ENCODE measurements at regions not wholly inside any gene's neighbourhood (a gene's known extent, or its start where the extent isn't known, plus 50 kb on each side); places are given as distances from the start of the nearest gene placed in this dataset.

DNA sequence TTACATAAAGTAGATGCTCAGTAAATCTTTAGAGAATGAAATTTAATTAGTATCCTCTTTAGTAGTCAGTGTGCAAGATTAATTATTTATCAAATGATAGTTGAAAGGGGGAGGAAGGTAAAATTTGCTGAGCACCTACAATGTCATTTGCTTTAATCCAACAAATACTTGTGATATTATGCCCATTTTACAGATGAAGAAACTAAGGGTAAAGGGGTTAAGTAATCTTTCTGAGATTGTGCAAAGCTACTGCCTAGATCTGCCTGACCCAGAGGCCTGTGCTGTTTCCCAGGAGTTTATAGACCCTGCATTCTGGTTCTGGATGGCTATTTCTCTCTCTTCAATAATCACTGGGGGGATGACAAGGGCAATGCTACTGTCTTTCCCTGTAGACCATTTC, 58.3 kb upstream of the BACH2 start:
- TF ChIP-seq, protein P1, sequence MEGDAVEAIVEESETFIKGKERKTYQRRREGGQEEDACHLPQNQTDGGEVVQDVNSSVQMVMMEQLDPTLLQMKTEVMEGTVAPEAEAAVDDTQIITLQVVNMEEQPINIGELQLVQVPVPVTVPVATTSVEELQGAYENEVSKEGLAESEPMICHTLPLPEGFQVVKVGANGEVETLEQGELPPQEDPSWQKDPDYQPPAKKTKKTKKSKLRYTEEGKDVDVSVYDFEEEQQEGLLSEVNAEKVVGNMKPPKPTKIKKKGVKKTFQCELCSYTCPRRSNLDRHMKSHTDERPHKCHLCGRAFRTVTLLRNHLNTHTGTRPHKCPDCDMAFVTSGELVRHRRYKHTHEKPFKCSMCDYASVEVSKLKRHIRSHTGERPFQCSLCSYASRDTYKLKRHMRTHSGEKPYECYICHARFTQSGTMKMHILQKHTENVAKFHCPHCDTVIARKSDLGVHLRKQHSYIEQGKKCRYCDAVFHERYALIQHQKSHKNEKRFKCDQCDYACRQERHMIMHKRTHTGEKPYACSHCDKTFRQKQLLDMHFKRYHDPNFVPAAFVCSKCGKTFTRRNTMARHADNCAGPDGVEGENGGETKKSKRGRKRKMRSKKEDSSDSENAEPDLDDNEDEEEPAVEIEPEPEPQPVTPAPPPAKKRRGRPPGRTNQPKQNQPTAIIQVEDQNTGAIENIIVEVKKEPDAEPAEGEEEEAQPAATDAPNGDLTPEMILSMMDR (IDR thresholded peaks at IDR 0.05; ENCODE audit: low read length) = no peak
- no peak for TF ChIP-seq EZH2 (IDR thresholded peaks at IDR 0.05; ENCODE audit: borderline replicate concordance, low read length)
- no peaks in the 10 kb centered on the region for H4K20me1 ChIP-seq (ENCODE audit: insufficient read depth, low read length)
- H3K9me2 ChIP-seq (ENCODE audit: low read depth, low read length) = no peaks in the 10 kb centered on the region
- no peak overlapping the region for H3K9ac ChIP-seq (ENCODE audit: low read length)
- no peak overlapping the region for H3K4me2 ChIP-seq (ENCODE audit: low read length)
- H3K4me1 ChIP-seq (ENCODE audit: insufficient read depth, low read length, severe bottlenecking) = peaks cover 34% of the 10 kb centered on the region
- H3K4me3 ChIP-seq (ENCODE audit: low read depth, low read length, poor library complexity, severe bottlenecking) = no peak overlapping the region
- no peaks in the 10 kb centered on the region for H3K36me3 ChIP-seq (ENCODE audit: insufficient read depth, low read length)
- no peaks in the 10 kb centered on the region for H3K9me3 ChIP-seq (ENCODE audit: low read length)
- no peak overlapping the region for H3K27ac ChIP-seq (ENCODE audit: low read depth, low read length, poor library complexity, severe bottlenecking)
- H2AFZ ChIP-seq (ENCODE audit: low read length) = no peak overlapping the region
- no peaks in the 10 kb centered on the region for H3F3A ChIP-seq (ENCODE audit: insufficient read depth, low read length)
- no peaks in the 10 kb centered on the region for H3K79me2 ChIP-seq (ENCODE audit: insufficient read depth, low read length)
- no peaks in the 10 kb centered on the region for H3K27me3 ChIP-seq (ENCODE audit: insufficient read depth, low read length)

DNA sequence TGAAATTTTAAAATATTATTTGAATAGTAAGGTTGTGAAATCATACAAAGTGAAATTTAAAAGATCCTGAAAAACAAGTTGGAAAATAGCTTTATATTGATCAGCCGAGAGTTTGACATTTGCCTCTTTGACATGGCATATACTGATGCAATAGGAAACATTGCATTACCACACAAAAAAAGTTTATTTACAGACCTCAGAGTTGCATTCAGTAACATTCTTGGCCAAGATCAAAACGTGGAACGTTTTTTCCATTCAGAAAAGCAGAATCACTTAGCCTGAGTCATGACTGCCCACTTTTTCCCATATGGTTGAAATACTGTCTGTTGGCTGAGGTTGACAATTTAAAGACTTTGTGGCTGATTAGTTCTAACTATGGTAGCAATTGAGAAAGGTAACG, 55.1 kb upstream of the BACH2 start:
- peak overlapping the region; percentile 88 for H3K27ac ChIP-seq (ENCODE audit: low read depth, low read length, poor library complexity, severe bottlenecking)
- TF ChIP-seq, protein P1 (IDR thresholded peaks at IDR 0.05; ENCODE audit: low read length) = no peak
- no peak for TF ChIP-seq EZH2 (IDR thresholded peaks at IDR 0.05; ENCODE audit: borderline replicate concordance, low read length)
- no peaks in the 10 kb centered on the region for H3K9me3 ChIP-seq (ENCODE audit: low read length)
- H4K20me1 ChIP-seq (ENCODE audit: insufficient read depth, low read length) = no peaks in the 10 kb centered on the region
- H3K4me2 ChIP-seq (ENCODE audit: low read length) = peak overlapping the region; percentile 66
- no peaks in the 10 kb centered on the region for H3F3A ChIP-seq (ENCODE audit: insufficient read depth, low read length)
- H2AFZ ChIP-seq (ENCODE audit: low read length) = 0 out of 2 replicates have a peak overlapping the region, but pooled peaks have one; percentile 12
- no peaks in the 10 kb centered on the region for H3K79me2 ChIP-seq (ENCODE audit: insufficient read depth, low read length)
- peaks cover 35% of the 10 kb centered on the region for H3K4me1 ChIP-seq (ENCODE audit: insufficient read depth, low read length, severe bottlenecking)
- H3K36me3 ChIP-seq (ENCODE audit: insufficient read depth, low read length) = no peaks in the 10 kb centered on the region
- H3K9me2 ChIP-seq (ENCODE audit: low read depth, low read length) = no peaks in the 10 kb centered on the region
- no peaks in the 10 kb centered on the region for H3K27me3 ChIP-seq (ENCODE audit: insufficient read depth, low read length)
- peak overlapping the region; percentile 36 for H3K4me3 ChIP-seq (ENCODE audit: low read depth, low read length, poor library complexity, severe bottlenecking)
- H3K9ac ChIP-seq (ENCODE audit: low read length) = peak overlapping the region; percentile 63

DNA sequence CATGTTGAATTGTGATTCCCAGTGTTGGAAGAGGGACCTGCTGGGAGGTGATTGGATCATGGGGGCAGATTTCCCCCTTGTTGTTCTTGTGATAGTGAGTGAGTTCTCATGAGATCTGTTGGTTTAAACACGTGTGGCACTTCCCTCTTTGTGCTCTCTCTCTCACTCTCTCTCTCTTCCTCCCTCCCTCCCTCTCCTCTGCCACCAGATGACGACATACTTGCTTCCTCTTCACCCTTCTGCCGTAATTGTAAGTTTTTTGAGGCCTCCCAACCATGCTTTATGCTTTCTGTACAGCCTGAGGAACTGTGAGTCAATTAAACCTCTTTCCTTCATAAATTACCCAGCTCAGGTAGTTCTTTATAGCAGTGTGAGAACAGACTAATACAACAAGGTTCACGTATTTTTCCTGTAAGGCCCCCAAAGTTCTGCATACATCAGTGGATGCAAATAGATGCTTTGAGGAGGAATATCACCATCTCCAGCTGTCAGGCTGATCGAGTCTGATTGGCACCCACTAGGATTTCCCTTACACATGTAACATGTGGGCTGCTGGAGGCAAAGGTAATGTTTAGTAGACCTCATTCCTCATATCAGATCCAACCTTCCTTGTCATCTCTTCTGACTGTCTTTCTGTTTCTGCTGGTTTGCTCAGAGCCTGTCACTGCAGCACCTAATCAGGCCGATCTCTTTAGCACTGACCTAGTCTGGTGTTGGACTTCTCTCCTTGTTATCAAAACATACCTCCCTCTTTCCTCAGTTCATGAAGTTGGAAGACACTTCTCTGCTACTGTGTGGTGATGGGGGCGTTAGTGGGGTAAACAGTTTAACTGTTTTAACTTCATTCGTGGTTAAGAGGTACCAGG, 54.3 kb upstream of the BACH2 start:
- H3K4me1 ChIP-seq (ENCODE audit: insufficient read depth, low read length, severe bottlenecking) = peaks cover 35% of the 10 kb centered on the region
- no peaks in the 10 kb centered on the region for H3K36me3 ChIP-seq (ENCODE audit: insufficient read depth, low read length)
- no peak for TF ChIP-seq EZH2 (IDR thresholded peaks at IDR 0.05; ENCODE audit: borderline replicate concordance, low read length)
- TF ChIP-seq, protein P1 (IDR thresholded peaks at IDR 0.05; ENCODE audit: low read length) = no peak
- no peaks in the 10 kb centered on the region for H4K20me1 ChIP-seq (ENCODE audit: insufficient read depth, low read length)
- H3K79me2 ChIP-seq (ENCODE audit: insufficient read depth, low read length) = no peaks in the 10 kb centered on the region
- H3K9me3 ChIP-seq (ENCODE audit: low read length) = no peaks in the 10 kb centered on the region
- H3K27me3 ChIP-seq (ENCODE audit: insufficient read depth, low read length) = no peaks in the 10 kb centered on the region
- H3F3A ChIP-seq (ENCODE audit: insufficient read depth, low read length) = no peaks in the 10 kb centered on the region
- H2AFZ ChIP-seq (ENCODE audit: low read length) = 0 out of 2 replicates have a peak overlapping the region, but pooled peaks have one; percentile 12
- peak overlapping the region; percentile 36 for H3K4me3 ChIP-seq (ENCODE audit: low read depth, low read length, poor library complexity, severe bottlenecking)
- peak overlapping the region; percentile 88 for H3K27ac ChIP-seq (ENCODE audit: low read depth, low read length, poor library complexity, severe bottlenecking)
- H3K9me2 ChIP-seq (ENCODE audit: low read depth, low read length) = no peaks in the 10 kb centered on the region
- peak overlapping the region; percentile 63 for H3K9ac ChIP-seq (ENCODE audit: low read length)
- peak overlapping the region; percentile 66 for H3K4me2 ChIP-seq (ENCODE audit: low read length)
